HCT116 (cell line): ENCODE measurements at regions not wholly inside any gene's neighbourhood (a gene's known extent, or its start where the extent isn't known, plus 50 kb on each side); places are given as distances from the start of the nearest gene placed in this dataset.

Experiments
- ATF3 ChIP-seq: IDR thresholded peaks from 2 replicates; pipeline ENCODE4 v1.6.1; 2012
- CEBPB ChIP-seq: IDR thresholded peaks from 2 replicates; pipeline ENCODE4 v1.6.1; 2012; ENCODE audit warnings: low read depth
- CTCF ChIP-seq, 3 experiments: fragments of 200-600 bp in 1 of 3; sonication (generic) in 1 of 3; IDR thresholded peaks in 2 of 3; conservative IDR thresholded peaks in 1 of 3; 2 replicates each; pipeline ENCODE4 v1.5.1; 2012 to 2017; ENCODE audit warnings: low read depth in 2 of 3, low read length in 2 of 3, antibody characterized with exemption in 1 of 3, borderline replicate concordance in 1 of 3, control low read depth in 1 of 3, mild to moderate bottlenecking in 1 of 3, mixed read lengths in 1 of 3, mixed run types in 1 of 3, moderate library complexity in 1 of 3; ENCODE audit not compliant: insufficient read depth in 1 of 3
- EZH2 ChIP-seq: fragments of 200-600 bp; sonication (generic); IDR thresholded peaks from 2 replicates; pipeline ENCODE4 v1.6.1; 2017; ENCODE audit warnings: antibody characterized with exemption, mixed run types
- MAX ChIP-seq: IDR thresholded peaks from 2 replicates; pipeline ENCODE4 v1.6.1; 2012
- POLR2A ChIP-seq: IDR thresholded peaks from 2 replicates; pipeline ENCODE4 v1.7.0; 2011; ENCODE audit warnings: borderline replicate concordance; ENCODE audit not compliant: insufficient read depth, insufficient read length; ENCODE audit errors: extremely low read depth
- POLR2AphosphoS5 ChIP-seq: IDR thresholded peaks from 2 replicates; pipeline ENCODE4 v1.6.1; 2011; ENCODE audit warnings: mild to moderate bottlenecking, low read depth, low read length, moderate library complexity
- RAD21 ChIP-seq: IDR thresholded peaks from 2 replicates; pipeline ENCODE4 v1.6.1; 2012; ENCODE audit warnings: low read depth, mild to moderate bottlenecking
- REST ChIP-seq: IDR thresholded peaks from 2 replicates; pipeline ENCODE4 v1.6.1; 2012; ENCODE audit warnings: low read depth
- SIN3A ChIP-seq: IDR thresholded peaks from 2 replicates; pipeline ENCODE4 v1.6.1; 2012; ENCODE audit warnings: low read depth
- SRF ChIP-seq: IDR thresholded peaks from 2 replicates; pipeline ENCODE4 v1.6.1; 2012; ENCODE audit warnings: low read depth
- ZBTB33 ChIP-seq: IDR thresholded peaks from 2 replicates; pipeline ENCODE4 v1.6.1; 2011; ENCODE audit warnings: mild to moderate bottlenecking, low read length, moderate library complexity; ENCODE audit not compliant: insufficient replicate concordance; ENCODE audit errors: extremely low read depth
- ZNF274 ChIP-seq: fragments of 200-500 bp; sonication (Bioruptor generic); IDR thresholded peaks from 2 replicates; pipeline ENCODE4 v1.6.1; 2014; ENCODE audit warnings: mild to moderate bottlenecking, low read depth, low read length, inconsistent platforms

- TF ChIP-seq CTCF (IDR thresholded peaks at IDR 0.05 in 2 of 3, conservative IDR thresholded peaks at IDR 0.05 in 1 of 3; ENCODE audit: borderline replicate concordance in 1 of 3, insufficient read depth in 1 of 3, low read depth in 2 of 3, low read length in 2 of 3) (no peak), POLR2A (no peak), POLR2AphosphoS5 (no peak), EZH2 (no peak), MAX (no peak), RAD21 (no peak), REST (no peak), CEBPB (no peak), SIN3A (no peak), ATF3 (no peak), ZNF274 (no peak), SRF (no peak), ZBTB33 (no peak)
These were observed 58.9 kb upstream of the OPRM1 start for GRCh38 chr6:153980171-153980570.
